ENCODE measurements at regions not wholly inside any gene's neighbourhood (a gene's known extent, or its start where the extent isn't known, plus 50 kb on each side); places are given as distances from the start of the nearest gene placed in this dataset.

DNA sequence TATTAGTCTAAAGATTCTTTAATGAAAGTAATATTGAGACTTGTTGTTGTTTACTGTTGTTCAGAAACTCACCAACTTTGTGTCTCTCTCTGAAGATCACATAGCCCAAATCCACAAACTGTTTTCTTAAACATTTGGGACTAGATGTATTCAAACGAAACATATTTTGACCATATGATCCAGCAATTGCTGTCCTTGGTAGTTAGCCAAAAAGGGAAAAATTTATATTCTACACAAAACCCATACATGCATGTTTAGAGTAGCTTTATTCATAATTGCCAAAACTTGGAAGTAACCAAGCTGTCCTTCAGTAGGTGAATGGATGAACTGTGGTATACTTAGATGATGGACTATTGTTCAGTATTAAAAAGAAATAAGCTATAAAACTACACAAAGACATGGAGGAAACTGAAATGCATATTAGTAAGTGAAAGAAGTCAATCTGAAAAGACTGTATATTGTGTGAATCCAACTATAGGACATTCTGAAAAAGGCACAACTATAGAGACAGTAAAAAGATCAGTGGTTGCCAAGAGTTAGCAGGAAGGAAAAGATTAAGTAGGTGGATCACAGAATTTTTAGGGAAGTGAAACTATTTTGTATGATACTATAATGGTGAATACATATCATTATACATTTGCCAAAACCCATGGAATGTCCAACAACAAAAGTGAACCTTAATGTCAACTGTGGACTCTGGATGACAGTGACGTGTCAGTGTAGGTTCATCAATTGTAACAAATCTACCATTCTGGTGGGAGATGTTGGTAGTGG is 442.9 kb downstream of the INSC start:
- no peaks in the 10 kb centered on the region; the same call in 1 of the 2 replicates for H4K20me1 ChIP-seq (ENCODE audit: insufficient read depth)
- intact Hi-C loops (cut with micrococcal nuclease) = no loop called here
- H3K4me2 ChIP-seq (ENCODE audit: low read length) = no peak overlapping the region
- no peaks in the 10 kb centered on the region for H3K36me3 ChIP-seq (ENCODE audit: control insufficient read depth in 1 of 2, insufficient read depth in 2 of 2, low read length in 2 of 2)
- BruUV-seq (replicated peaks) = no TSS peak
- H3K4me3 ChIP-seq (replicated peaks in 1 of 2; ENCODE audit: low read depth in 1 of 2, low read length in 2 of 2) = no peak overlapping the region
- CTCF ChIA-PET = no interaction called here
- no peak overlapping the region for H2AFZ ChIP-seq (ENCODE audit: low read depth, low read length, poor library complexity, severe bottlenecking)
- H3K9me2 ChIP-seq (ENCODE audit: insufficient read depth) = no peaks in the 10 kb centered on the region
- no peak overlapping the region for H3K9ac ChIP-seq (ENCODE audit: low read length)
- TF ChIP-seq TCF7L2 (IDR thresholded peaks at IDR 0.05; ENCODE audit: borderline replicate concordance, extremely low read depth, insufficient read depth, insufficient read length) (no peak), JUND (IDR thresholded peaks at IDR 0.05) (no peak)
- 0 out of 2 replicates have a peak, but pooled peaks cover 10% of the 10 kb centered on the region for H3K27me3 ChIP-seq (ENCODE audit: insufficient read depth, low read length)
- no peak for DNase-seq (ENCODE audit: low read depth, low spot score)
- H3K9me3 ChIP-seq (ENCODE audit: control insufficient read depth in 1 of 2, insufficient read depth in 1 of 2, low read depth in 1 of 2, low read length in 2 of 2) = no peaks in the 10 kb centered on the region
- no peak for ATAC-seq
- H3K4me1 ChIP-seq (ENCODE audit: control insufficient read depth in 1 of 2, insufficient read depth in 2 of 2, low read length in 2 of 2) = no peaks in the 10 kb centered on the region
- RAD21 ChIA-PET (ENCODE audit: low non-redundant PET in 1 of 2, low total read pairs in 2 of 2, uncharacterized antibody in 2 of 2, unreplicated experiment in 2 of 2) = no interaction called here
- H3K79me2 ChIP-seq (ENCODE audit: insufficient read depth, low read length) = no peaks in the 10 kb centered on the region
- H3K27ac ChIP-seq (ENCODE audit: low read depth, low read length) = no peak overlapping the region
- POLR2A ChIA-PET = no interaction called here

- 0 out of 2 replicates have a peak, but pooled peaks cover 9% of the 10 kb centered on the region for H3K27me3 ChIP-seq (ENCODE audit: insufficient read depth, low read length)
- H4K20me1 ChIP-seq (ENCODE audit: insufficient read depth) = no peaks in the 10 kb centered on the region; the same call in 1 of the 2 replicates
- no peak overlapping the region for H3K4me2 ChIP-seq (ENCODE audit: low read length)
- H3K36me3 ChIP-seq (ENCODE audit: control insufficient read depth in 1 of 2, insufficient read depth in 2 of 2, low read length in 2 of 2) = no peaks in the 10 kb centered on the region
- intact Hi-C loops (cut with micrococcal nuclease) = no loop called here
- H3K9ac ChIP-seq (ENCODE audit: low read length) = no peak overlapping the region
- no peaks in the 10 kb centered on the region for H3K9me2 ChIP-seq (ENCODE audit: insufficient read depth)
- H3K9me3 ChIP-seq (ENCODE audit: control insufficient read depth in 1 of 2, insufficient read depth in 1 of 2, low read depth in 1 of 2, low read length in 2 of 2) = no peaks in the 10 kb centered on the region
- BruUV-seq (replicated peaks) = no TSS peak
- ChIA-PET RAD21 (ENCODE audit: low non-redundant PET in 1 of 2, low total read pairs in 2 of 2, uncharacterized antibody in 2 of 2, unreplicated experiment in 2 of 2) (no interaction called here), POLR2A (no interaction called here), CTCF (no interaction called here)
- H3K4me1 ChIP-seq (ENCODE audit: control insufficient read depth in 1 of 2, insufficient read depth in 2 of 2, low read length in 2 of 2) = no peaks in the 10 kb centered on the region
- H2AFZ ChIP-seq (ENCODE audit: low read depth, low read length, poor library complexity, severe bottlenecking) = no peak overlapping the region
- no peaks in the 10 kb centered on the region for H3K79me2 ChIP-seq (ENCODE audit: insufficient read depth, low read length)
- ATAC-seq (no peak), DNase-seq (ENCODE audit: low read depth, low spot score) (no peak)
- H3K4me3 ChIP-seq (replicated peaks in 1 of 2; ENCODE audit: low read depth in 1 of 2, low read length in 2 of 2) = no peak overlapping the region
- no peak overlapping the region for H3K27ac ChIP-seq (ENCODE audit: low read depth, low read length)
- TF ChIP-seq EGR1 (IDR thresholded peaks at IDR 0.05; ENCODE audit: low read depth) (no peak), JUND (IDR thresholded peaks at IDR 0.05) (no peak), TCF7L2 (IDR thresholded peaks at IDR 0.05; ENCODE audit: borderline replicate concordance, extremely low read depth, insufficient read depth, insufficient read length) (no peak), ATF3 (IDR thresholded peaks at IDR 0.05) (no peak), EZH2 (IDR thresholded peaks at IDR 0.05) (no peak), FOSL1 (IDR thresholded peaks at IDR 0.05; ENCODE audit: low read depth) (no peak), ELF1 (IDR thresholded peaks at IDR 0.05; ENCODE audit: borderline replicate concordance, low read depth) (no peak), ZBTB33 (IDR thresholded peaks at IDR 0.05; ENCODE audit: extremely low read depth, insufficient replicate concordance, low read length) (no peak), ZFX (IDR thresholded peaks at IDR 0.05) (no peak), EZH2phosphoT487 (IDR thresholded peaks at IDR 0.05; ENCODE audit: borderline replicate concordance) (no peak), RAD21 (IDR thresholded peaks at IDR 0.05; ENCODE audit: low read depth) (no peak), CEBPB (IDR thresholded peaks at IDR 0.05; ENCODE audit: low read depth) (no peak), SRF (IDR thresholded peaks at IDR 0.05; ENCODE audit: low read depth) (no peak), SIN3A (IDR thresholded peaks at IDR 0.05; ENCODE audit: low read depth) (no peak), CBX3 (IDR thresholded peaks at IDR 0.05; ENCODE audit: low read depth) (no peak)
Observed at GRCh38 chr11:15558513-15559181, 443.9 kb downstream of the INSC start.

All from HCT116 (cell line).